Neural crest cell (in vitro differentiated cells): ENCODE measurements at regions not wholly inside any gene's neighbourhood (a gene's known extent, or its start where the extent isn't known, plus 50 kb on each side); places are given as distances from the start of the nearest gene placed in this dataset.

ENCODE experiments used
- DNase-seq: peaks from one replicate; pipeline ENCODE4 v3.0.0; 2021; ENCODE audit warnings: low read depth, mixed read lengths, low spot score
- H3K27ac Mint-ChIP-seq: one replicate; pipeline ENCODE4 v1.8.0; 2021; ENCODE audit warnings: mild to moderate bottlenecking, mixed read lengths; ENCODE audit not compliant: unreplicated experiment
- H3K27me3 Mint-ChIP-seq: 2 replicates; pipeline ENCODE4 v1.8.0; 2021; ENCODE audit warnings: low read depth, mild to moderate bottlenecking, mixed read lengths
- H3K36me3 Mint-ChIP-seq: 2 replicates; pipeline ENCODE4 v1.8.0; 2021; ENCODE audit warnings: low read depth, mild to moderate bottlenecking, mixed read lengths
- H3K4me1 Mint-ChIP-seq: 2 replicates; pipeline ENCODE4 v1.8.0; 2021; ENCODE audit warnings: mixed read lengths
- H3K4me3 Mint-ChIP-seq: one replicate; pipeline ENCODE4 v1.8.0; 2021; ENCODE audit warnings: mild to moderate bottlenecking, mixed read lengths
- H3K9me3 Mint-ChIP-seq: 2 replicates; pipeline ENCODE4 v1.8.0; 2021; ENCODE audit warnings: mixed read lengths
- TF ChIP-seq, protein P1 (sequence below): fragments of 200-600 bp; sonication (generic); conservative IDR thresholded peaks from 2 replicates; pipeline ENCODE4 v1.5.0; 2021; ENCODE audit warnings: antibody characterized with exemption, mild to moderate bottlenecking

DNA sequence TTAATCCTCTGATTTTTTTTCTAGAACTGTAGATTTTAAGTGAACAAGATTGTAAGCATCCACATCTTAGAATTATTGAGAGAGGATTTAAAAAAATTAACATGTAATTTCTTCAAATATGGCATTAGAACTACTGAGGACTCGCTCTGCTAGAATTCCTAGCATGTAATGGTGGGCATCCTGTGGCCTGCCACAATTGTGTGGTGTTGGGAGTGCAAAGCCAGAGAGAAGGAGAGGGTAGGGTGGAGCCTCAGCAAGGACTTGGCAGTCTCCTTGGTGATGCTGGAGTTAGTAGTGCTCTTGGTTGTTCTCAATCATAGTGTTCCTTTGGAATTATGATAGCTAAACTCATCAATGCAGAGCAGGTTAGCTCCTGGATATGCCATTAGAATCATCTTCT, 443.9 kb upstream of the TBL1XR1 start:
- H3K27me3 Mint-ChIP-seq, result no peaks in the 10 kb centered on the region
- H3K27ac Mint-ChIP-seq, result no peak overlapping the region
- peaks cover 8% of the 10 kb centered on the region for H3K4me1 Mint-ChIP-seq
- TF ChIP-seq, protein P1, sequence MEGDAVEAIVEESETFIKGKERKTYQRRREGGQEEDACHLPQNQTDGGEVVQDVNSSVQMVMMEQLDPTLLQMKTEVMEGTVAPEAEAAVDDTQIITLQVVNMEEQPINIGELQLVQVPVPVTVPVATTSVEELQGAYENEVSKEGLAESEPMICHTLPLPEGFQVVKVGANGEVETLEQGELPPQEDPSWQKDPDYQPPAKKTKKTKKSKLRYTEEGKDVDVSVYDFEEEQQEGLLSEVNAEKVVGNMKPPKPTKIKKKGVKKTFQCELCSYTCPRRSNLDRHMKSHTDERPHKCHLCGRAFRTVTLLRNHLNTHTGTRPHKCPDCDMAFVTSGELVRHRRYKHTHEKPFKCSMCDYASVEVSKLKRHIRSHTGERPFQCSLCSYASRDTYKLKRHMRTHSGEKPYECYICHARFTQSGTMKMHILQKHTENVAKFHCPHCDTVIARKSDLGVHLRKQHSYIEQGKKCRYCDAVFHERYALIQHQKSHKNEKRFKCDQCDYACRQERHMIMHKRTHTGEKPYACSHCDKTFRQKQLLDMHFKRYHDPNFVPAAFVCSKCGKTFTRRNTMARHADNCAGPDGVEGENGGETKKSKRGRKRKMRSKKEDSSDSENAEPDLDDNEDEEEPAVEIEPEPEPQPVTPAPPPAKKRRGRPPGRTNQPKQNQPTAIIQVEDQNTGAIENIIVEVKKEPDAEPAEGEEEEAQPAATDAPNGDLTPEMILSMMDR, result no peak
- peaks cover 9% of the 10 kb centered on the region for H3K9me3 Mint-ChIP-seq
- DNase-seq, result no peak
- no peak overlapping the region for H3K4me3 Mint-ChIP-seq
- peaks cover 2% of the 10 kb centered on the region for H3K36me3 Mint-ChIP-seq

DNA sequence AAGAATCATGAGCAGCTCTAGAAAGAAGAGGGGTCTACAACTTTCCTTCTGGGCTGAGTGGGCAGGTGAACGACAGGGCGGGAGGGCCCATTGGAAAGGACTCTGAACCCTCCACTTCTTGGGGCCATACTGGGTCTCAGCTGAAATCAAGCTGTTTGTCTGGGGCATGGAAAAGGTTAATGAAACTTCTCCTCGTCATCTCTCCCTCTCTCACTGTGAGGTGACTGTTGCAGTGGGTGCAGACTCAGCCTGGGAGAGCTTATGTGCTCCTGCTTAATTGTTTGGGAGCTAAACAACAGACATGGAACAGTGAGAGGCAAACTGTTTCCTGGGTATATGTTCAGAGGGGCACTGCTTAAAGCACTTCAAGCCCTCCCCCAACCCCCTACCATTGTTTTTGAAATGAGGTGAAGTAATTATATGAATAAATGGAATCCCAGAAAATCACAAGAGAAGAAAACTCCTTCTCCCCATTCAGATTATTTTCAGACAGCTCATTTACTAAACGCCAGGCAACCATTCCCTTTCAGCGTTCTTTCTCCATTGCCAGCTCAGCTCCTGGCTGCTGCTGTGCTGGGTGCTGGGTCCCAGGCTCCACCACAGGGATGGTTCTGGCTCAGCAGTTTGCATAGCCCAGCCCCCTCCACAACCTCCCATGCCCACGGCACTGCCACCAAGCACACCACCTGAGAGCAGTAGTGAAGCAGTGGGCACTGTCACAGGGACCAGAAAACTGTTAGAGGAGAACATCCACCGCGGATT, 444.9 kb upstream of the TBL1XR1 start:
- Mint-ChIP-seq H3K9me3 (peaks cover 8% of the 10 kb centered on the region), H3K4me1 (peaks cover 14% of the 10 kb centered on the region), H3K4me3 (no peak overlapping the region), H3K36me3 (no peaks in the 10 kb centered on the region), H3K27me3 (no peaks in the 10 kb centered on the region), H3K27ac (no peak overlapping the region)
- TF ChIP-seq, protein P1, result no peak
- no peak for DNase-seq

DNA sequence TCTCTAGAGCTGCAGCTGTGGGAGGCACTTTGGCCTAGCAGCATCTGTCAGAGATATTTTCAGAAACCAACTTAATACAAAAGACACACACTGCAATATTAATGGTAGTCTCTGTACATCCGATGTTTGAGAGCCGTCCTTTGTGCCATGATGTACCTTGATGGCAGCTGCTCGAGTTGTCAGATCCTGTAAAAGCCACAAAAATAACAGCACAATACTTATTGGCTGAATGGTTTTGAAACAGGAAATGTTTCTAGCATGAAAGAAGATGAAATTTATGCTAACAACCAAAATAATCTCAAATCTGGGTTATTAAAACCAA, 445.5 kb upstream of the TBL1XR1 start:
- H3K9me3 Mint-ChIP-seq, result peaks cover 5% of the 10 kb centered on the region

DNA sequence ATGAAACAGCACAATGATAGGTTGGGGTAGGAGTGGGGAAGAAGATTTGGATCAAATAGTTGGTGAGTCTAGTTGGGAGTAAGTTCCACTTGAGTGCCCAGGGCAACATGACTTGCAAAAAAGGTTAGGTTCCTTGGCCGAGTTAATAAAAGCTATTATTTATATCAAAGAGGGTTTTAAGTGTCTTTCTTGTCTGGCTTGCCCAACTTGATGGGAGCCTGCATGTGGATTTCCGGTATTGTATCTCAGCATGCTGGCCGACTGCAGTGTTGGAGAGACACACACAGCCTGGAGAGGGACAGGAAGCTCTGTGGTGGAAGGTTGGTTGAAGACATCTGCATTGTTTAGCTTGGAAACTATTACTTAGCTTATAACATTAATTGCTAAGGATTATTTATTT, 449.5 kb upstream of the TBL1XR1 start:
- Mint-ChIP-seq H3K27me3 (no peaks in the 10 kb centered on the region), H3K4me1 (peaks cover 21% of the 10 kb centered on the region), H3K27ac (no peak overlapping the region), H3K4me3 (no peak overlapping the region), H3K9me3 (peaks cover 3% of the 10 kb centered on the region), H3K36me3 (no peaks in the 10 kb centered on the region)
- no peak for DNase-seq
- TF ChIP-seq, protein P1, result no peak

More for the DNA sequence above, 445.5 kb upstream of the TBL1XR1 start:
- DNase-seq, result no peak
- Mint-ChIP-seq H3K36me3 (no peaks in the 10 kb centered on the region), H3K4me3 (no peak overlapping the region), H3K27ac (no peak overlapping the region), H3K27me3 (no peaks in the 10 kb centered on the region), H3K4me1 (peaks cover 14% of the 10 kb centered on the region)
- TF ChIP-seq, protein P1, result no peak

DNA sequence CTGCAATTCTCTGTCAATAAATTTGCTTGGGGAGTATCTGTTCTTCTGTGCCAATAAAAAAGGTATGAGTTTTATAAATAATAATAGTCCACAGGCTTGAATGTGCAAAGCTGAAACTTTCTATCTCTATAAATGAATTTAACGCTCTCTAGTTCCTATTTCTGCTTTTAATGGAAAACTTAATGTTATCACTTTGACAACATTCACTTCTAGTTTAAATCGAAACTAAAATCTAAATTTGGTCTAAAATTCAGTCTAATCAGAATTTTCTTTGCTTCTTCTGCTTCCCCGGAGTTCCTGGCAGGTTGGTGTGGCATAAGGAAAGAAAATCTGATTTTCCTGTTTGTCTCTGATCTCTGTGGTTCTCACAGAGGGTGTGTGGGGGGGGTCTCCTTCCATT, 450.1 kb upstream of the TBL1XR1 start:
- H3K27me3 Mint-ChIP-seq, result no peaks in the 10 kb centered on the region
- no peak overlapping the region for H3K4me3 Mint-ChIP-seq
- no peaks in the 10 kb centered on the region for H3K36me3 Mint-ChIP-seq
- no peak overlapping the region for H3K27ac Mint-ChIP-seq
- peaks cover 3% of the 10 kb centered on the region for H3K9me3 Mint-ChIP-seq
- peaks cover 15% of the 10 kb centered on the region for H3K4me1 Mint-ChIP-seq
- TF ChIP-seq, protein P1, result no peak
- no peak for DNase-seq
